Smooth muscle cell (in vitro differentiated cells): ENCODE measurements at regions not wholly inside any gene's neighbourhood (a gene's known extent, or its start where the extent isn't known, plus 50 kb on each side); places are given as distances from the start of the nearest gene placed in this dataset.

Source experiments
- DNase-seq: peaks from one replicate; lab custom pipeline; 2025; ENCODE audit not compliant: unreplicated experiment; lab: John Stamatoyannopoulos, UW
- H2AFZ ChIP-seq: fragments of 200-600 bp; sonication (generic); 2 replicates; pipeline ENCODE4 v1.6.0; 2016; ENCODE audit warnings: antibody characterized with exemption, low read depth, mild to moderate bottlenecking
- H3F3A ChIP-seq: fragments of 200-600 bp; sonication (generic); 2 replicates; pipeline ENCODE4 v1.6.0; 2017; ENCODE audit warnings: antibody characterized with exemption, low read depth
- H3K27ac ChIP-seq: fragments of 200-600 bp; sonication (generic); 2 replicates; pipeline ENCODE4 v1.5.1; 2016; ENCODE audit warnings: low read depth, mild to moderate bottlenecking
- H3K27me3 ChIP-seq: fragments of 200-600 bp; sonication (generic); 2 replicates; pipeline ENCODE4 v1.6.1; 2016; ENCODE audit warnings: low read depth, mild to moderate bottlenecking
- H3K36me3 ChIP-seq: fragments of 200-600 bp; sonication (generic); 2 replicates; pipeline ENCODE4 v1.5.1; 2016; ENCODE audit warnings: low read depth
- H3K4me1 ChIP-seq: fragments of 200-600 bp; sonication (generic); 2 replicates; pipeline ENCODE4 v1.5.1; 2016; ENCODE audit warnings: low read depth
- H3K4me2 ChIP-seq: fragments of 200-600 bp; sonication (generic); 2 replicates; pipeline ENCODE4 v1.6.0; 2016; ENCODE audit warnings: mild to moderate bottlenecking
- H3K4me3 ChIP-seq: fragments of 200-600 bp; sonication (generic); 2 replicates; pipeline ENCODE4 v1.5.1; 2016; ENCODE audit warnings: mild to moderate bottlenecking
- H3K79me2 ChIP-seq: fragments of 200-600 bp; sonication (generic); 2 replicates; pipeline ENCODE4 v1.6.0; 2016; ENCODE audit warnings: low read depth, mild to moderate bottlenecking
- H3K9ac ChIP-seq: fragments of 200-600 bp; sonication (generic); 2 replicates; pipeline ENCODE4 v1.6.0; 2016; ENCODE audit warnings: low read depth
- H3K9me3 ChIP-seq: fragments of 200-600 bp; sonication (generic); replicated peaks from 2 replicates; pipeline ENCODE4 v1.5.1; 2016; ENCODE audit warnings: low read depth
- H4K20me1 ChIP-seq: fragments of 200-600 bp; sonication (generic); 2 replicates; pipeline ENCODE4 v1.6.0; 2016; ENCODE audit warnings: low read depth
- WGBS: methylation state at CpG from one replicate; pipeline ENCODE4 v1.1.7; 2016; ENCODE audit warnings: low lambda C conversion rate; 5-methylcytosine and 5-hydroxymethylcytosine counted together
- TF ChIP-seq, protein P1 (sequence below): fragments of 200-600 bp; sonication (generic); IDR thresholded peaks from 2 replicates; pipeline ENCODE4 v1.5.1; 2017; ENCODE audit warnings: borderline replicate concordance, mild to moderate bottlenecking, antibody characterized with exemption; ENCODE audit not compliant: insufficient read depth, poor library complexity, severe bottlenecking

DNA sequence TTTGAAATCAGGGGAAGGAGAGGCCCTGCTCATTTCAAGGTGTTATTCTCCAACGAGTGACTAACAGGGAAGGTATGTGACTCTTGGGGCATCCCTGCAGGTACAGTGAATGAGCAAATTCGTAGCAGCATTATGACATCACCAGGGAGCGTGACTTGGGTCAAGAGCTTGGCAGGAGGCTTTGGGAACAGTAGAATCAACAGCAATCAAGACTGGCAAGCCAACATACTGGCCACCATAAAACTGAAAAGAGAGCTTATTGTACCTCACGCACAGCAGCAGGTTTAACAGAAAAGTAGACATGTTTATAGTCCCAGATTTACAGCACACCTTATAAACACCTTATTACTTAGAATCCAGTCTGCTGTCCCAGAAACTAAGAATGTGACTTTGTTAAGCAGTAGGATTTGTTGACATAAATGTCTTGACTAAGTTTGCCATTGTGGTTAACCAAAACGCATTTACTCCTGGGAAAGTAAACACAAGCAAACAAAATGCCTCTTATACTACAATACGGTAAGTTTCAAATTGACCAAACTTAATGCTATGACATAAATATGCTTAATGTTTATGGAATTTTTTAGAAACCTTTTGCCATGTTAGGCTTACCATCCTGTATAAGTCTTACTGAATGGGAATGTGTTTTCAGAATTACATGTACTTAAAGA is 297.8 kb downstream of the NPR3 start:
- no peaks in the 10 kb centered on the region for H3F3A ChIP-seq
- whole genome bisulfite sequencing = 66% methylated on average over 6 of the region's 6 CpGs
- no peak for DNase-seq
- H3K27ac ChIP-seq = peak overlapping the region; percentile 46
- H3K36me3 ChIP-seq = no peaks in the 10 kb centered on the region
- H3K9me3 ChIP-seq = no peaks in the 10 kb centered on the region
- H3K79me2 ChIP-seq = no peaks in the 10 kb centered on the region
- no peak overlapping the region for H3K4me3 ChIP-seq
- H3K27me3 ChIP-seq = no peaks in the 10 kb centered on the region
- TF ChIP-seq, protein P1, sequence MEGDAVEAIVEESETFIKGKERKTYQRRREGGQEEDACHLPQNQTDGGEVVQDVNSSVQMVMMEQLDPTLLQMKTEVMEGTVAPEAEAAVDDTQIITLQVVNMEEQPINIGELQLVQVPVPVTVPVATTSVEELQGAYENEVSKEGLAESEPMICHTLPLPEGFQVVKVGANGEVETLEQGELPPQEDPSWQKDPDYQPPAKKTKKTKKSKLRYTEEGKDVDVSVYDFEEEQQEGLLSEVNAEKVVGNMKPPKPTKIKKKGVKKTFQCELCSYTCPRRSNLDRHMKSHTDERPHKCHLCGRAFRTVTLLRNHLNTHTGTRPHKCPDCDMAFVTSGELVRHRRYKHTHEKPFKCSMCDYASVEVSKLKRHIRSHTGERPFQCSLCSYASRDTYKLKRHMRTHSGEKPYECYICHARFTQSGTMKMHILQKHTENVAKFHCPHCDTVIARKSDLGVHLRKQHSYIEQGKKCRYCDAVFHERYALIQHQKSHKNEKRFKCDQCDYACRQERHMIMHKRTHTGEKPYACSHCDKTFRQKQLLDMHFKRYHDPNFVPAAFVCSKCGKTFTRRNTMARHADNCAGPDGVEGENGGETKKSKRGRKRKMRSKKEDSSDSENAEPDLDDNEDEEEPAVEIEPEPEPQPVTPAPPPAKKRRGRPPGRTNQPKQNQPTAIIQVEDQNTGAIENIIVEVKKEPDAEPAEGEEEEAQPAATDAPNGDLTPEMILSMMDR = no peak
- peaks cover 5% of the 10 kb centered on the region for H3K4me1 ChIP-seq
- no peaks in the 10 kb centered on the region for H4K20me1 ChIP-seq
- H3K9ac ChIP-seq = no peak overlapping the region
- H2AFZ ChIP-seq = no peak overlapping the region
- H3K4me2 ChIP-seq = no peak overlapping the region

DNA sequence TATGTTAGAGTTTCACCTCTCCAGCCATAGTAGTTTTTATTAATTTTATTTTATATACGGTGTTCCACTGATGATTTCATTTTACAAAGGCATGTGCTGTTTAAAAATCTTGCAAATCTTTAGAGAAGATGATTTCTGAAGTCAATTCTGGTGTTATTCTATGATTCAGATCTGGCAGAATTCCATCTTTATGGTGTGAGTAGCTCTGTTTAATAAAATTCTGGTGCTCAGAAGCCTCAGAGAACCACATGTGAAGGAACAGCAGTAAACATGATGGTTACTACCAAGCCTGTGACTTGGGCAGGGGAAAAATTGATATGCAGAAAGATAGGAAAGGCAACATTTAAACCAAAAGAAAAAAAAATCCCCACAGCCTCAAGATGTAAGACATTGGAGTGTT is 299.7 kb downstream of the NPR3 start:
- no peaks in the 10 kb centered on the region for H3K27me3 ChIP-seq
- no peaks in the 10 kb centered on the region for H4K20me1 ChIP-seq
- H3K4me3 ChIP-seq = no peak overlapping the region
- no peaks in the 10 kb centered on the region for H3K36me3 ChIP-seq
- H3K9ac ChIP-seq = no peak overlapping the region
- TF ChIP-seq, protein P1 = no peak
- H3K4me2 ChIP-seq = no peak overlapping the region
- no peak overlapping the region for H2AFZ ChIP-seq
- H3K9me3 ChIP-seq = no peaks in the 10 kb centered on the region
- WGBS = 82% methylated on average over 1 of the region's 1 CpG
- H3K27ac ChIP-seq = no peak overlapping the region
- peaks cover 5% of the 10 kb centered on the region for H3K4me1 ChIP-seq
- DNase-seq = no peak
- no peaks in the 10 kb centered on the region for H3F3A ChIP-seq
- H3K79me2 ChIP-seq = no peaks in the 10 kb centered on the region

DNA sequence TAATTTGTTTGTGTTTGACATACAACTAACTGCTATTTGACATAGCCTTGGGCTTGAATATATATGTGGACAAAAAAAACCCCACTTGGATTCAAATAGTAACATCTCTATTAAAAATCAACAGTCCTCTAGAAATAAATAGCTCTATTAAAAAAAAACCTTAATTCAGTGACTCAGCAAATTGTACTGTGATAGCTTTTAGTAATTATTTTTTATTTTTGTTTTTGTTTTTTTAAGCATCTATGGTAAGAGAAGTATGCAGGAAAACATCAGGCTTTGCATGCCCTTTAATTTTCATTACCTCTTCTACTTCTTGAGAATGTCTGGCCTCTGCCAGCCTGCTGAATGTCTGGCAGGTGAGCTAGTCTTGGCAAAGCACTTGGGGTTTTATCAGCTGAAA is 300.7 kb downstream of the NPR3 start:
- TF ChIP-seq, protein P1 = no peak
- H3K4me2 ChIP-seq = no peak overlapping the region
- no peak overlapping the region for H3K4me3 ChIP-seq
- peaks cover 5% of the 10 kb centered on the region for H3K4me1 ChIP-seq
- H4K20me1 ChIP-seq = no peaks in the 10 kb centered on the region
- no peak for DNase-seq
- no peaks in the 10 kb centered on the region for H3K27me3 ChIP-seq
- no peaks in the 10 kb centered on the region for H3K79me2 ChIP-seq
- H3K27ac ChIP-seq = no peak overlapping the region
- no peak overlapping the region for H3K9ac ChIP-seq
- H2AFZ ChIP-seq = no peak overlapping the region
- no peaks in the 10 kb centered on the region for H3K36me3 ChIP-seq
- H3F3A ChIP-seq = no peaks in the 10 kb centered on the region
- peaks cover 1% of the 10 kb centered on the region for H3K9me3 ChIP-seq

GRCh38 chr5:33023649-33024048 is 312.5 kb downstream of the NPR3 start:
- Histone ChIP-seq H3K9ac (no peak overlapping the region), H3K9me3 (no peaks in the 10 kb centered on the region), H3K36me3 (no peaks in the 10 kb centered on the region), H3K27ac (no peak overlapping the region), H3K4me3 (no peak overlapping the region), H3K79me2 (no peaks in the 10 kb centered on the region), H3K4me2 (no peak overlapping the region), H2AFZ (no peak overlapping the region), H4K20me1 (no peaks in the 10 kb centered on the region), H3K27me3 (no peaks in the 10 kb centered on the region), H3F3A (no peaks in the 10 kb centered on the region), H3K4me1 (no peaks in the 10 kb centered on the region)
- DNase-seq = no peak
- WGBS = 59% methylated on average over 2 of the region's 2 CpGs
- TF ChIP-seq, protein P1 = no peak
